T-helper 2 cell treated with Interferon-gamma antibody and Interleukin-4, amounts not matched to agents 5 μg/mL and 100 μg/mL, for 36 hours (primary cell): ENCODE measurements at regions not wholly inside any gene's neighbourhood (a gene's known extent, or its start where the extent isn't known, plus 50 kb on each side); places are given as distances from the start of the nearest gene placed in this dataset.
"Not testable (repeated sequence)": the region's sequence is repeated elsewhere in the genome, so short reads cannot be mapped to it uniquely, and the experiment has no call there.

Experiments
- DNase-seq: peaks from one replicate; pipeline ENCODE4 v3.0.0; 2021; ENCODE audit warnings: low spot score
- H3K27ac Mint-ChIP-seq: one replicate; pipeline ENCODE4 v1.8.0; 2021; ENCODE audit warnings: mild to moderate bottlenecking, mixed read lengths
- H3K27me3 Mint-ChIP-seq: one replicate; pipeline ENCODE4 v1.8.0; 2021; ENCODE audit warnings: low read depth, mixed read lengths
- H3K36me3 Mint-ChIP-seq: one replicate; pipeline ENCODE4 v1.8.0; 2021; ENCODE audit warnings: low read depth, mixed read lengths
- H3K4me1 Mint-ChIP-seq: one replicate; pipeline ENCODE4 v1.8.0; 2021; ENCODE audit warnings: low read depth, mixed read lengths
- H3K4me3 Mint-ChIP-seq: one replicate; pipeline ENCODE4 v1.8.0; 2022; ENCODE audit warnings: mild to moderate bottlenecking, moderate library complexity, mixed read lengths
- H3K9me3 Mint-ChIP-seq: one replicate; pipeline ENCODE4 v1.8.0; 2021; ENCODE audit warnings: mixed read lengths

DNA sequence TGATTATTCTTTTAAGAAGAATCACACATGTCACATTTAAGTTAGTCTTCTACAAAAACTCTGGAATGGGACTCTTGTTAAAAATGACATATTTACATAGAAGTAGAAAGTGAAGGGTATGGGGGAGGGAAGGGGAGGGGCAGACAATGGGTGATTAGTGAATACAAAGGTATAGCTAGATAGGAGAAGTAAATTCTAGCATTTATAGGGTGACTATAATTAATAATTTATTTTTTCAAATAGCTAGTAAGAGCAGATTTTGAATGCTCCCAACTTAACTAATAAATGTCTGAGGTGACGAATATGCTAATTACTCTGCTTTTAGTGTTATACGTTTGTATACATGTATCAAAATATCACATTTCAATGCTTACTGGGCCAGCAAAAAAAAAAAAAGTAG lies 59.4 kb downstream of the BLTP3B start:
- DNase-seq = no peak
- Mint-ChIP-seq H3K27ac (no peak overlapping the region), H3K36me3 (peaks cover 55% of the 10 kb centered on the region), H3K4me1 (no peaks in the 10 kb centered on the region), H3K4me3 (no peak overlapping the region), H3K9me3 (peaks cover 26% of the 10 kb centered on the region), H3K27me3 (no peaks in the 10 kb centered on the region)

DNA sequence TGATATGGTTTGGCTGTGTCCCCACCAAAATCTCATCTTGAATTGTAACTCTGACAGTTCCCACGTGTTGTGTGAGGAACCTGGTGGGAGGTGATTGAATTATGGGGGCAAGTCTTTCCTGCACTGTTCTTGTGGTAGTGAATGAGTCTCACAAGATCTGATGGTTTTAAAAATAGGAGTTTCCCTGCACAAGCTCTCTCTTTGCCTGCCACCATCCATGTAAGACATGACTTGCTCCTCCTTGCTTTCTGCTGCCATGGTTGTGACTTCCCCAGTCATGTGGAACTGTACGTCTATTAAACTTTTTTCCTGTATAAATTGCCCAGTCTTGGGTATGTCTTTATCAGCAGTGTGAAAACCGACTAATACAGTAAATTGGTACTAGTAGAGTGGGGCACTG lies 63.9 kb downstream of the BLTP3B start:
- not testable (repeated sequence) for H3K27ac Mint-ChIP-seq

DNA sequence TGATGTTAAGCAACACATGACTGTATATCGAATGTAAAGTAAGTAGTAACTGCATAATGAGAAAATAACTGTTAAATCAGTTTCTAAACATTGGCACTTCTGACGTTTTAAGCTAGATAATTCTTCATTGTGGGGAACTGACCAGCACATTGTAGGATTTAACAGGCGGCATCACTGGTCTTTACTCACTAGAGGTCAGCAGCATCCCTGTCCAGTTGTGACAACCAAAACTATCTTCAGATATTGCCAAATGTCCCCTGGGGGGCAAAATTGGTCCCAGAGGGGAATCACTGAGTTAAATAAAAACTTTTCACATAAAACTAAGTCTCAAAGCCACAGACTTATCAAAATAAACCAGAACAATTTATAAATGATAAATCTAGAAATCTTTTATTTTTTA lies 65.3 kb downstream of the BLTP3B start:
- H3K9me3 Mint-ChIP-seq = peaks cover 24% of the 10 kb centered on the region
- no peak overlapping the region for H3K27ac Mint-ChIP-seq
- H3K27me3 Mint-ChIP-seq = no peaks in the 10 kb centered on the region
- H3K36me3 Mint-ChIP-seq = peaks cover 64% of the 10 kb centered on the region
- H3K4me1 Mint-ChIP-seq = no peaks in the 10 kb centered on the region
- no peak for DNase-seq
- H3K4me3 Mint-ChIP-seq = no peak overlapping the region

More for the DNA sequence above, 63.9 kb downstream of the BLTP3B start:
- not testable (repeated sequence) for DNase-seq, H3K27me3 Mint-ChIP-seq, H3K4me3 Mint-ChIP-seq, H3K4me1 Mint-ChIP-seq
- Mint-ChIP-seq H3K9me3 (peaks cover 26% of the 10 kb centered on the region), H3K36me3 (peaks cover 70% of the 10 kb centered on the region)

DNA sequence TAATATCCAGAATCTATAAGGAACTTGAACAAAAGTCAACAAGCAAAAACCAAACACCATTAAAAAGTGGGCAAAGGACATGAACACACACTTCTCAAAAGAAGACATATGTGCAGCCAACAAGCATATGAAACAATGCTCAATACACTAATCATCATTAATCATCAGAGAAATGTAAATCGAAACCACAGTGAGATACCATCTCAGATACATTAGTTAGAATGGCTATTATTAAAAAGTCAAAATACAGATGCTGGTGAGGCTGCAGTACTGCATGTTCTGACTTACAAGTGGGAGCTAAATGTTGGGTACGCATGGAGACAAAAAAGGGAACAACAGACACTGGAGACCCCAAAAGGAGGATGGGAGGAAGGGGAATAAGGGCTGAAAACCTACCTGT lies 67.1 kb downstream of the BLTP3B start:
- Mint-ChIP-seq H3K4me3 (no peak overlapping the region), H3K4me1 (no peaks in the 10 kb centered on the region), H3K36me3 (peaks cover 49% of the 10 kb centered on the region), H3K27ac (no peak overlapping the region), H3K9me3 (peaks cover 10% of the 10 kb centered on the region), H3K27me3 (no peaks in the 10 kb centered on the region)
- DNase-seq = no peak

DNA sequence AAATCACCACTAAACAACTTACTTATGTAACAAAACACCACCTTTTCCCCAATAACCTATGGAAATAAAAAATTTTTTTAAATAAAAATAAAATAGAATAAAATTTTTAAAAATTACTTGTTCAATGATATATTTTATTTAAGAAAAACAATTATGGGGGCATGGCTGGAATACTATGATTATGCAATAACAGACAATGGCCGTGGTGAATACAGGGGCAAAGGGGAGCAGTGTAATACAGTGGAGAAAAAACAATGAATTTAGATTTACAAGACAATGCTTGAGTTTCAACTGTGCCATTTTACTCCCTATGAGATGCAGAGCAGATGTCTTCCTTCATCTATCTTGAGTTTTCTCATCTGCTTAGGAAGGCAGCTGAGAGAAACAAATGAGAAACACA lies 72.9 kb downstream of the BLTP3B start:
- no peaks in the 10 kb centered on the region for H3K27me3 Mint-ChIP-seq
- H3K9me3 Mint-ChIP-seq = peaks cover 27% of the 10 kb centered on the region
- no peak overlapping the region for H3K4me3 Mint-ChIP-seq
- no peak for DNase-seq
- H3K4me1 Mint-ChIP-seq = peaks cover 9% of the 10 kb centered on the region
- no peak overlapping the region for H3K27ac Mint-ChIP-seq
- peaks cover 58% of the 10 kb centered on the region for H3K36me3 Mint-ChIP-seq

DNA sequence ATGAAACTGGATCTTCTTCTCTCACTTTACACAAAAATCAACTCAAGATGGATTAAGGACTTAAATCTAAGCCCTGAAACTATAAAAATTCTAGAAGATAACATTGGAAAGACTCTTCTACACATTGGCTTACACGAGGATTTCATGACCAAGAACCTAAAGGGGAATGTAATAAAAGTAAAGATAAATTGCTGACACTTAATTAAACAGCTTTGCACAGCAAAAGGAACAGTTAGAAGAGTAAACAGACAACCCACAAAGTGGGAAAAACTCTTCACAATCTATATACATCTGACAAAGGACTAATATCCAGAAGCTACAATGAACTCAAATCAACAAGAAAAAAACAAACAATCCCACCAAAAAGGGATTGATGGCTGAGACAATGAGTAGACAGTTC lies 74.4 kb downstream of the BLTP3B start:
- no peak overlapping the region for H3K27ac Mint-ChIP-seq
- H3K27me3 Mint-ChIP-seq = no peaks in the 10 kb centered on the region
- peaks cover 27% of the 10 kb centered on the region for H3K9me3 Mint-ChIP-seq

DNA sequence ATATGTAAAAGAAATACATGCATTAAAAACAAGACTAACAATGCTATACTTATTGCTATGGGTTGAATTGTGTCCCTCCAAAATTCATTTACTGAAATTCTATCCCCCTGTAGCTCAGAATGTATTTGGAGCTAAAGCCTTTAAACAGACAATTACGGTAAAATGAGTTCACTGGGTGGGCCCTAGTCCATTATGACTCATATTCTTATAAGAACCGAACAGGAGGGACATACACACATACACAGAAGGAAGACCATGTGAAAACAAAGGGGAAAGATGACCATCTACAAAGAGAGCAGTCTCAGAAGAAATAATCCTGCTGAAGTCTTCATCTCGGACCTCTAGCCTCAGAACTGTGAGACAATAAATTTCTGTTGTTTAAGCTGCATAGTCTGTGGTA lies 77.1 kb upstream of the ANKS1B start:
- Mint-ChIP-seq H3K27ac (no peak overlapping the region), H3K4me1 (peaks cover 14% of the 10 kb centered on the region), H3K27me3 (no peaks in the 10 kb centered on the region), H3K36me3 (peaks cover 49% of the 10 kb centered on the region), H3K9me3 (peaks cover 9% of the 10 kb centered on the region), H3K4me3 (no peak overlapping the region)
- no peak for DNase-seq

More for the DNA sequence above, 74.4 kb downstream of the BLTP3B start:
- no peak for DNase-seq
- Mint-ChIP-seq H3K4me3 (no peak overlapping the region), H3K36me3 (peaks cover 58% of the 10 kb centered on the region), H3K4me1 (peaks cover 9% of the 10 kb centered on the region)

DNA sequence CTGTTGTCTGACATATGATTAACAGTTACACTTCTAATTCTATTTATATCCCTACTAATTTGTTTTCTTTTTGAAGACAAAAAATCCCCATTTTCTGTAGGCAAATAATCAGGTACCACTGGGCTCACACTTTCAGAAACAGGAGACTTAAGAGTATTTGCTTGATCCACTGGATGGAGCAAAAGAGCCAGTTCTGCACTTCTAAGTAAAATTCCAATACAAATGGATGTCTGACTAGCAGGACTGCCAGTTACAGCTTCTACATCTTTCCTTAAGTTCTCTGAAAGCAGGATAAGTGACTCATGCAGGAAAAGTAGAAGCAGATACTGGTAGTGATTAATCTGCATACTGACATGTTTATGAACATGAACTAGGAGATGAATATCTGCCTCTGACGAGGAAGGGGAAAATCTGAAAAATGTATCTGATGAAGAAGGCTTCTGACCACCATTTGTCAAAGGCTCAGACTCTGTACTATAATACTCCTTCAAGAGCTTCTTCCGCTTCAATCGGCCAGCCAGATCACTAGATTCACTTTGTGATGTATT lies 73.8 kb upstream of the ANKS1B start:
- Mint-ChIP-seq H3K27me3 (no peaks in the 10 kb centered on the region), H3K9me3 (no peaks in the 10 kb centered on the region), H3K36me3 (peaks cover 35% of the 10 kb centered on the region), H3K27ac (no peak overlapping the region), H3K4me1 (peaks cover 14% of the 10 kb centered on the region), H3K4me3 (no peak overlapping the region)
- DNase-seq = no peak

DNA sequence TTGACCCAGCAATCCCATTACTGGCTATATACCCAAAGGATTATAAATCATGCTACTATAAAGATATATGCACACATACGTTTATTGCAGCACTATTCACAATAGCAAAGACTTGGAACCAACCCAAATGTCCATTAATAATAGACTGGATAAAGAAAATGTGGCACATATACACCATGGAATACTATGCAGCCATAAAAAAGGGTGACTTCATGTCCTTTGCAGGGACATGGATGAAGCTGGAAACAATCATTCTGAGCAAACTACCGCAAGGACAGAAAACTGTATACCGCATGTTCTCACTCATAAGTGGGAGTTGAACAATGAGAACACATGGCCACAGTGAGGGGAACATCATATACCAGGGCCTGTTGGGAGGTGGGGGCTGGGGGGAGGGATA lies 61.5 kb upstream of the ANKS1B start:
- H3K36me3 Mint-ChIP-seq = peaks cover 78% of the 10 kb centered on the region
- H3K4me1 Mint-ChIP-seq = peaks cover 15% of the 10 kb centered on the region
- not testable (repeated sequence) for H3K27me3 Mint-ChIP-seq, H3K27ac Mint-ChIP-seq, H3K9me3 Mint-ChIP-seq, H3K4me3 Mint-ChIP-seq, DNase-seq

DNA sequence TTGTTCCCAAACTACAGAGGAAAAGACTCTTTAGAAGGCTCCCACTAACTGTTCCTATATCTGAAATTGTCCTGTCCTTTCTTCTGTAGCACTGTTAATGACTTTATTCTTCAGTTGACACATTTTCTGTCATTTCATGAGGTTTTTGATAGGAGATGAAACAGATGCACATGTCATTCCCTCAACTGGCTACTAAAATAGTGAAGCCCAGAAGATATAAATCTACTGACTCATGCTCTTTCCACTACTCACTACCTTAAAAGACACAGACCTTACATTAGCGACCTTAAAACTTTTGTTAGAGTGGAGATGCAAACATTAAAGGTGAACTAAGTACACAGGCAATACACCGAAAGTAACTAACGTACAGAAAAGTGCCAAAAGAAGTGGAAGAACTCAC lies 59.5 kb upstream of the ANKS1B start:
- peaks cover 15% of the 10 kb centered on the region for H3K4me1 Mint-ChIP-seq
- H3K4me3 Mint-ChIP-seq = no peak overlapping the region
- H3K27ac Mint-ChIP-seq = no peak overlapping the region
- H3K36me3 Mint-ChIP-seq = peaks cover 72% of the 10 kb centered on the region
- no peaks in the 10 kb centered on the region for H3K9me3 Mint-ChIP-seq
- DNase-seq = no peak
- H3K27me3 Mint-ChIP-seq = no peaks in the 10 kb centered on the region

DNA sequence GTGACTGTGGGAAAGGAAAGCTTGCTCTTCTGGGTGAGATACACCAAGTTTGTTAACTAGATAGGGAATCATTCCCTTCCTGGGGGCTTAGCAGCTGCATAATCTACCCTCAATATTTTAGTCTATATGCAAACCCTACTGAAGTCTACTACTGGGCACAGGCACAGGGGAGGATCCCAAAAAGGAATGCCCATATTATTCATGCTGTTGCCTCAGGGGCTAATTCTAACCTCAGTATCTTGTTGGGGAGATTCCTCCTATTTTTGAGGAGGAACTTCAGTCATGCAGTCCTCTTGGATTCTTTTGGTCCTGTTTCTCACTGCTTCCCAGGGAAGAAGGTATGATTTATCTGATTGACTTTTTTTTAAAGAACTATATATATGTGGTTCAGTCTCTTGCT lies 58.9 kb upstream of the ANKS1B start:
- Mint-ChIP-seq H3K36me3 (peaks cover 70% of the 10 kb centered on the region), H3K27ac (no peak overlapping the region), H3K4me1 (peaks cover 16% of the 10 kb centered on the region), H3K4me3 (no peak overlapping the region), H3K9me3 (no peaks in the 10 kb centered on the region), H3K27me3 (no peaks in the 10 kb centered on the region)
- DNase-seq = no peak
